K562 (cell line): ENCODE measurements at regions not wholly inside any gene's neighbourhood (a gene's known extent, or its start where the extent isn't known, plus 50 kb on each side); places are given as distances from the start of the nearest gene placed in this dataset.

ENCODE experiments used
- ATAC-seq: fragments of 200-7000 bp; cut with Tn5 transposase; 3 replicates; pipeline ENCODE4 v1.9.1; 2020; ENCODE audit warnings: moderate library complexity
- BruUV-seq: library from RNA; stranded (reverse); fragments of 400-500 nt; replicated peaks from 2 replicates; lab custom pipeline; 2021; lab: Mats Ljungman, UMichigan
- CTCF ChIA-PET: fragments of 300-600 bp; formaldehyde crosslinking; extraction: SDS; loops from one replicate; lab custom pipeline; 2021; ENCODE audit warnings: low intra/inter-chr PET ratio; lab: Yijun Ruan, JAX
- POLR2A ChIA-PET: fragments of 300-600, 350-650 bp; sonication (Branson Sonifier 250); formaldehyde crosslinking; extraction: SDS; loops from one replicate; lab custom pipeline; 2021; ENCODE audit warnings: antibody characterized with exemption, inconsistent platforms; lab: Yijun Ruan, JAX
- DNase-seq, 4 experiments: peaks; one replicate each; pipeline versions ENCODE4 v3.0.0 to v3.0.0-alpha.2; 2011 to 2018; ENCODE audit warnings: low spot score in 3 of 4, mixed read lengths in 3 of 4; ENCODE audit errors: extremely low read depth in 1 of 4
- FAIRE-seq: peaks from 2 replicates; lab custom pipeline; 2011; peaks lifted over from hg19 to GRCh38; lab: Jason Lieb, UNC
- H2AFZ ChIP-seq: 2 replicates; pipeline ENCODE4 v1.6.0; 2011; ENCODE audit warnings: low read depth, low read length, control low read depth, inconsistent platforms
- H3K27ac ChIP-seq: fragments of 200-600 bp; 3 replicates; pipeline ENCODE4 v1.8.0; 2011; ENCODE audit warnings: low read depth, mild to moderate bottlenecking, control low read depth, inconsistent platforms, low read length, moderate library complexity, mixed read lengths; ENCODE audit errors: extremely low read depth
- H3K27me3 ChIP-seq, 2 experiments: fragments of 300-600 bp in 1 of 2; 2 replicates in 1 of 2; 3 replicates in 1 of 2; pipeline versions ENCODE4 v1.6.0 to v1.8.0; 2011; ENCODE audit warnings: inconsistent platforms in 2 of 2, low read length in 2 of 2, mild to moderate bottlenecking in 1 of 2, mixed read lengths in 1 of 2, moderate library complexity in 1 of 2; ENCODE audit not compliant: control insufficient read depth in 2 of 2, insufficient read depth in 2 of 2
- H3K36me3 ChIP-seq: fragments of 300-600 bp; 3 replicates; pipeline ENCODE4 v1.8.0; 2011; ENCODE audit warnings: mild to moderate bottlenecking, low read length, inconsistent platforms; ENCODE audit not compliant: control insufficient read depth, insufficient read depth
- H3K4me1 ChIP-seq, 2 experiments: fragments of 200-600 bp in 1 of 2; replicated peaks in 1 of 2; 2 replicates in 1 of 2; 3 replicates in 1 of 2; pipeline versions ENCODE4 v1.5.1 to v1.8.0; 2011; ENCODE audit warnings: inconsistent platforms in 2 of 2, low read length in 2 of 2, mild to moderate bottlenecking in 1 of 2, mixed read lengths in 1 of 2, moderate library complexity in 1 of 2; ENCODE audit not compliant: control insufficient read depth in 2 of 2, insufficient read depth in 2 of 2
- H3K4me2 ChIP-seq: 2 replicates; pipeline ENCODE4 v1.6.1; 2011; ENCODE audit warnings: low read length, control low read depth, inconsistent platforms, mixed read lengths; ENCODE audit not compliant: insufficient read depth
- H3K4me3 ChIP-seq: fragments of 200-600 bp; sonication (generic), shearing (Covaris generic); 2 replicates; pipeline ENCODE4 v1.5.1; 2016; ENCODE audit warnings: control low read depth, inconsistent platforms
- H3K79me2 ChIP-seq: fragments of 200-600 bp; 3 replicates; pipeline ENCODE4 v1.8.0; 2011; ENCODE audit warnings: low read length, inconsistent platforms; ENCODE audit not compliant: control insufficient read depth, insufficient read depth
- H3K9ac ChIP-seq, 2 experiments: 2 replicates each; pipeline versions ENCODE4 v1.6.0 to v1.6.1; 2011; ENCODE audit warnings: low read depth in 2 of 2, low read length in 2 of 2, control low read depth in 1 of 2, inconsistent platforms in 1 of 2, mild to moderate bottlenecking in 1 of 2, mixed read lengths in 1 of 2; ENCODE audit not compliant: insufficient read depth in 1 of 2
- H3K9me1 ChIP-seq: one replicate; pipeline ENCODE4 v1.6.0; 2011; ENCODE audit warnings: inconsistent platforms, mild to moderate bottlenecking, low read length, moderate library complexity; ENCODE audit not compliant: control insufficient read depth, insufficient read depth
- H3K9me3 ChIP-seq: replicated peaks from 2 replicates; pipeline ENCODE4 v1.5.1; 2011; ENCODE audit warnings: low read depth, low read length, inconsistent platforms; ENCODE audit not compliant: control insufficient read depth, insufficient read depth
- H4K20me1 ChIP-seq: replicated peaks from 2 replicates; pipeline ENCODE4 v1.6.1; 2011; ENCODE audit warnings: low read length, inconsistent platforms, mixed read lengths; ENCODE audit not compliant: control insufficient read depth, insufficient read depth
- CEBPB ChIP-seq: fragments of 450-650 bp; IDR thresholded peaks from 2 replicates; pipeline ENCODE4 v1.6.1; 2016; ENCODE audit warnings: missing genetic modification characterization, missing compliant biosample characterization
- ESRRB ChIP-seq: fragments of 250-450 bp; sonication (Bioruptor Pico); IDR thresholded peaks from 2 replicates; pipeline ENCODE4 v1.5.0; 2020; ENCODE audit warnings: mild to moderate bottlenecking, moderate library complexity, borderline replicate concordance
- JUN ChIP-seq, 2 experiments: sonication (generic) in 1 of 2; formaldehyde crosslinking in 1 of 2; IDR thresholded peaks; 2 replicates each; pipeline versions ENCODE4 v1.6.1 to v1.8.0; 2012 to 2022; ENCODE audit warnings: borderline replicate concordance in 2 of 2, mild to moderate bottlenecking in 2 of 2, improper control_type of control experiment in 1 of 2, low read depth in 1 of 2, low read length in 1 of 2, missing genetic modification reagents in 1 of 2
- NFRKB ChIP-seq: fragments of 450-650 bp; IDR thresholded peaks from 2 replicates; pipeline ENCODE4 v1.6.1; 2016; ENCODE audit warnings: low read depth
- PTBP1 ChIP-seq: fragments of 200-400 bp; formaldehyde crosslinking; IDR thresholded peaks from 2 replicates; pipeline ENCODE4 v1.6.1; 2017; ENCODE audit warnings: low read depth, low read length
- ZFPM2 ChIP-seq: fragments of 250-450 bp; sonication (Bioruptor Pico); IDR thresholded peaks from 2 replicates; pipeline ENCODE4 v1.5.1; 2022; ENCODE audit warnings: mild to moderate bottlenecking
- ZNF134 ChIP-seq: fragments of 250-450 bp; sonication (Bioruptor Pico); conservative IDR thresholded peaks from 2 replicates; pipeline ENCODE4 v1.4.0; 2020
- ZNF174 ChIP-seq: fragments of 250-450 bp; sonication (Bioruptor Pico); IDR thresholded peaks from 2 replicates; pipeline ENCODE4 v1.4.0; 2020; ENCODE audit warnings: mild to moderate bottlenecking
- ZNF707 ChIP-seq: fragments of 250-450 bp; sonication (Bioruptor Pico); conservative IDR thresholded peaks from 2 replicates; pipeline ENCODE4 v1.8.0; 2022; ENCODE audit warnings: inconsistent platforms, mild to moderate bottlenecking, moderate library complexity
- ZSCAN29 ChIP-seq: fragments of 450-650 bp; IDR thresholded peaks from 2 replicates; pipeline ENCODE4 v1.6.1; 2017
- WGBS: fragments of 100-300 bp; shearing (Covaris generic); methylation state at CpG from one replicate; pipeline ENCODE4 v1.1.6; 2016; ENCODE audit warnings: low coverage, mixed read lengths; ENCODE audit not compliant: insufficient coverage; ENCODE audit errors: missing lambda C conversion rate; 5-methylcytosine and 5-hydroxymethylcytosine counted together
- in situ Hi-C: fragments of 300-500 bp; cut with MboI; formaldehyde crosslinking; loops from 4 replicates; pipeline ENCODE4 v1.15.0; 2018; ENCODE audit warnings: inconsistent platforms, mixed read lengths
- intact Hi-C: fragments of 100-400 bp; cut with micrococcal nuclease; formaldehyde crosslinking; loops from 2 replicates; pipeline ENCODE4 v1.14.2; 2022
- TF ChIP-seq, protein P1 (sequence below): fragments of 200-800 bp; sonication (Bioruptor generic); IDR thresholded peaks from 2 replicates; pipeline ENCODE4 v1.6.1; 2016; ENCODE audit warnings: missing genetic modification characterization, missing compliant biosample characterization
- TF ChIP-seq, protein P2 (sequence below), 2 experiments: IDR thresholded peaks in 1 of 2; conservative IDR thresholded peaks in 1 of 2; 2 replicates each; pipeline ENCODE4 v1.6.1; 2016; ENCODE audit warnings: low read depth in 2 of 2, mild to moderate bottlenecking in 1 of 2, missing compliant biosample characterization in 1 of 2, missing genetic modification characterization in 1 of 2, moderate library complexity in 1 of 2
- TF ChIP-seq, protein P3 (sequence below): fragments of 250-450 bp; sonication (Bioruptor Pico); IDR thresholded peaks from 2 replicates; pipeline ENCODE4 v1.5.0; 2020; ENCODE audit warnings: mild to moderate bottlenecking

DNA sequence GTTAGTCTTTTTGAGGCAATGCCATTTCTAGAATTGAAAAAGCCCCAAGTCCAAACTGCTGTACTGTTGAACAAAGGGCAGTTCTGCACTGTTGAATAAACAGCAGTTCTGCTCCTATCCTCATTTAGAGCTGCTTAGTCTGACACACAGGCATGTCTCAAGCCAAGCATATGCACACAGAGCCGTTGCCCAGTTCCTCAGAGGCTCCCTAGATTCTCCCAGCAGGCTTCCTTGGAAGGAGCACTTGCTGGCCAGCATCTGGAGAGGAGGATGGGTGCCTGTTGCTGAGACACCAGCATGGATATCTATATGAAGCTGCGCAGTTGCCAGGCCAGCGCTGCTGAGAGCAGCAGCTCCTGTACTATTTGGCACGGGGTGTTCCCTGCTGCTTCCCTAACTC, 138.3 kb upstream of the USP38 start (continued):
- TF ChIP-seq, protein P1, sequence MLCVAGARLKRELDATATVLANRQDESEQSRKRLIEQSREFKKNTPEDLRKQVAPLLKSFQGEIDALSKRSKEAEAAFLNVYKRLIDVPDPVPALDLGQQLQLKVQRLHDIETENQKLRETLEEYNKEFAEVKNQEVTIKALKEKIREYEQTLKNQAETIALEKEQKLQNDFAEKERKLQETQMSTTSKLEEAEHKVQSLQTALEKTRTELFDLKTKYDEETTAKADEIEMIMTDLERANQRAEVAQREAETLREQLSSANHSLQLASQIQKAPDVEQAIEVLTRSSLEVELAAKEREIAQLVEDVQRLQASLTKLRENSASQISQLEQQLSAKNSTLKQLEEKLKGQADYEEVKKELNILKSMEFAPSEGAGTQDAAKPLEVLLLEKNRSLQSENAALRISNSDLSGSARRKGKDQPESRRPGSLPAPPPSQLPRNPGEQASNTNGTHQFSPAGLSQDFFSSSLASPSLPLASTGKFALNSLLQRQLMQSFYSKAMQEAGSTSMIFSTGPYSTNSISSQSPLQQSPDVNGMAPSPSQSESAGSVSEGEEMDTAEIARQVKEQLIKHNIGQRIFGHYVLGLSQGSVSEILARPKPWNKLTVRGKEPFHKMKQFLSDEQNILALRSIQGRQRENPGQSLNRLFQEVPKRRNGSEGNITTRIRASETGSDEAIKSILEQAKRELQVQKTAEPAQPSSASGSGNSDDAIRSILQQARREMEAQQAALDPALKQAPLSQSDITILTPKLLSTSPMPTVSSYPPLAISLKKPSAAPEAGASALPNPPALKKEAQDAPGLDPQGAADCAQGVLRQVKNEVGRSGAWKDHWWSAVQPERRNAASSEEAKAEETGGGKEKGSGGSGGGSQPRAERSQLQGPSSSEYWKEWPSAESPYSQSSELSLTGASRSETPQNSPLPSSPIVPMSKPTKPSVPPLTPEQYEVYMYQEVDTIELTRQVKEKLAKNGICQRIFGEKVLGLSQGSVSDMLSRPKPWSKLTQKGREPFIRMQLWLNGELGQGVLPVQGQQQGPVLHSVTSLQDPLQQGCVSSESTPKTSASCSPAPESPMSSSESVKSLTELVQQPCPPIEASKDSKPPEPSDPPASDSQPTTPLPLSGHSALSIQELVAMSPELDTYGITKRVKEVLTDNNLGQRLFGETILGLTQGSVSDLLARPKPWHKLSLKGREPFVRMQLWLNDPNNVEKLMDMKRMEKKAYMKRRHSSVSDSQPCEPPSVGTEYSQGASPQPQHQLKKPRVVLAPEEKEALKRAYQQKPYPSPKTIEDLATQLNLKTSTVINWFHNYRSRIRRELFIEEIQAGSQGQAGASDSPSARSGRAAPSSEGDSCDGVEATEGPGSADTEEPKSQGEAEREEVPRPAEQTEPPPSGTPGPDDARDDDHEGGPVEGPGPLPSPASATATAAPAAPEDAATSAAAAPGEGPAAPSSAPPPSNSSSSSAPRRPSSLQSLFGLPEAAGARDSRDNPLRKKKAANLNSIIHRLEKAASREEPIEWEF: no peak
- TF ChIP-seq NFRKB: no peak

GRCh38 chr4:143046906-143047305, 137.8 kb upstream of the USP38 start:
- intact Hi-C loops: no loop called here
- H3K27me3 ChIP-seq: no peaks in the 10 kb centered on the region
- POLR2A ChIA-PET: no interaction called here

More at GRCh38 chr4:143046906-143047305, 137.8 kb upstream of the USP38 start:
- no peak overlapping the region for H2AFZ ChIP-seq
- H3K9me1 ChIP-seq: no peaks in the 10 kb centered on the region
- no peaks in the 10 kb centered on the region for H4K20me1 ChIP-seq
- no peak overlapping the region for H3K4me3 ChIP-seq
- FAIRE-seq: no peak
- no peaks in the 10 kb centered on the region for H3K79me2 ChIP-seq
- H3K9me3 ChIP-seq: no peaks in the 10 kb centered on the region
- no peak for DNase-seq
- CTCF ChIA-PET: no interaction called here
- H3K4me2 ChIP-seq: no peak overlapping the region
- no peak overlapping the region for H3K9ac ChIP-seq
- TF ChIP-seq ZNF174 (CRISPR knock-in tag) (no peak), CEBPB (tag) (no peak), ZNF707 (CRISPR knock-in tag) (no peak), ESRRB (CRISPR knock-in tag) (no peak), ZFPM2 (CRISPR knock-in tag) (no peak), JUN (IDR thresholded peaks at IDR 0.05; ENCODE audit: borderline replicate concordance, low read depth, low read length) (no peak), JUN (CRISPR knock-in tag; IDR thresholded peaks at IDR 0.05; ENCODE audit: borderline replicate concordance) (no peak), PTBP1 (no peak), ZNF134 (CRISPR knock-in tag) (no peak), ZSCAN29 (no peak)
- TF ChIP-seq, protein P2, sequence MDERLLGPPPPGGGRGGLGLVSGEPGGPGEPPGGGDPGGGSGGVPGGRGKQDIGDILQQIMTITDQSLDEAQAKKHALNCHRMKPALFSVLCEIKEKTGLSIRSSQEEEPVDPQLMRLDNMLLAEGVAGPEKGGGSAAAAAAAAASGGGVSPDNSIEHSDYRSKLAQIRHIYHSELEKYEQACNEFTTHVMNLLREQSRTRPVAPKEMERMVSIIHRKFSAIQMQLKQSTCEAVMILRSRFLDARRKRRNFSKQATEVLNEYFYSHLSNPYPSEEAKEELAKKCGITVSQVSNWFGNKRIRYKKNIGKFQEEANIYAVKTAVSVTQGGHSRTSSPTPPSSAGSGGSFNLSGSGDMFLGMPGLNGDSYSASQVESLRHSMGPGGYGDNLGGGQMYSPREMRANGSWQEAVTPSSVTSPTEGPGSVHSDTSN (CRISPR knock-in tag; IDR thresholded peaks at IDR 0.05; ENCODE audit: low read depth): no peak
- TF ChIP-seq, protein P2 (tag; conservative IDR thresholded peaks at IDR 0.05; ENCODE audit: low read depth): no peak
- TF ChIP-seq, protein P3, sequence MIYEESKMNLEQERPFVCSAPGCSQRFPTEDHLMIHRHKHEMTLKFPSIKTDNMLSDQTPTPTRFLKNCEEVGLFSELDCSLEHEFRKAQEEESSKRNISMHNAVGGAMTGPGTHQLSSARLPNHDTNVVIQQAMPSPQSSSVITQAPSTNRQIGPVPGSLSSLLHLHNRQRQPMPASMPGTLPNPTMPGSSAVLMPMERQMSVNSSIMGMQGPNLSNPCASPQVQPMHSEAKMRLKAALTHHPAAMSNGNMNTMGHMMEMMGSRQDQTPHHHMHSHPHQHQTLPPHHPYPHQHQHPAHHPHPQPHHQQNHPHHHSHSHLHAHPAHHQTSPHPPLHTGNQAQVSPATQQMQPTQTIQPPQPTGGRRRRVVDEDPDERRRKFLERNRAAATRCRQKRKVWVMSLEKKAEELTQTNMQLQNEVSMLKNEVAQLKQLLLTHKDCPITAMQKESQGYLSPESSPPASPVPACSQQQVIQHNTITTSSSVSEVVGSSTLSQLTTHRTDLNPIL (CRISPR knock-in tag): no peak
- 0% methylated on average over 4 of the region's 4 CpGs for WGBS
- H3K27ac ChIP-seq: no peak overlapping the region
- in situ Hi-C loops: no loop called here
- no TSS peak for BruUV-seq
- ATAC-seq: no peak
- no peaks in the 10 kb centered on the region for H3K4me1 ChIP-seq
- H3K36me3 ChIP-seq: no peaks in the 10 kb centered on the region
